ENCODE measurements at regions not wholly inside any gene's neighbourhood (a gene's known extent, or its start where the extent isn't known, plus 50 kb on each side); places are given as distances from the start of the nearest gene placed in this dataset.

- Histone ChIP-seq H3K4me3 (ENCODE audit: low read depth, low read length) (no peak overlapping the region), H3K4me1 (no peaks in the 10 kb centered on the region), H3K36me3 (no peaks in the 10 kb centered on the region), H3K27me3 (no peaks in the 10 kb centered on the region), H3K9me3 (no peaks in the 10 kb centered on the region; the same call in 1 of the 2 replicates)
- TF ChIP-seq CTCF (IDR thresholded peaks at IDR 0.05; ENCODE audit: low read depth, low read length) = no peak
- DNase-seq = no peak
These were observed 295.9 kb upstream of the CDH4 start for GRCh38 chr20:60956194-60956593.

GRCh38 chr20:60957621-60958020 lies 294.4 kb upstream of the CDH4 start:
- H3K27me3 ChIP-seq = no peaks in the 10 kb centered on the region
- no peaks in the 10 kb centered on the region; the same call in 1 of the 2 replicates for H3K9me3 ChIP-seq
- H3K4me1 ChIP-seq = no peaks in the 10 kb centered on the region
- no peak overlapping the region for H3K4me3 ChIP-seq (ENCODE audit: low read depth, low read length)
- no peak for DNase-seq
- no peaks in the 10 kb centered on the region for H3K36me3 ChIP-seq
- no peak for TF ChIP-seq CTCF (IDR thresholded peaks at IDR 0.05; ENCODE audit: low read depth, low read length)

DNA sequence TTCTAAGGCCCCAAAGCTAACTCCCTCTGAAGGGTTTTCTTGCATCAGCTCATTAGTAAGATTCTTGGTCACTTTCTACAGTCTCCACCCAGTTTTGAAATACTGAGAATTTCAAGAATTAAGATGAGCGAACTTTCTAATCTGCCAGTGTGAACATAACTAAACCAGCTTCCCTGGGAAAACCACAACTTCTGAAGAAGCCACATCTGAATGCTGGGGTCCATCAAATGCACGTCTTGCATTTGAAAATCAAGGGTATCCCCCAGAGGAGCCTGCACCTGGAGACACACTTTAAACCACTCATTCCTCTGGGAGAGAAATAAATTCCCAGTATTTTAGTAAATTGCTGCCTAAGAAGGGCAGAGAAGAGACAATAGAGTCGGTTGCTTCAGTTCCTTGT lies 292.1 kb upstream of the CDH4 start:
- H3K36me3 ChIP-seq = no peaks in the 10 kb centered on the region
- no peak for DNase-seq
- no peaks in the 10 kb centered on the region; the same call in 1 of the 2 replicates for H3K9me3 ChIP-seq
- TF ChIP-seq CTCF (IDR thresholded peaks at IDR 0.05; ENCODE audit: low read depth, low read length) = no peak
- H3K4me1 ChIP-seq = no peaks in the 10 kb centered on the region
- no peak overlapping the region for H3K4me3 ChIP-seq (ENCODE audit: low read depth, low read length)
- H3K27me3 ChIP-seq = no peaks in the 10 kb centered on the region

GRCh38 chr20:60960500-60960899 lies 291.6 kb upstream of the CDH4 start:
- no peaks in the 10 kb centered on the region for H3K4me1 ChIP-seq
- H3K36me3 ChIP-seq = no peaks in the 10 kb centered on the region
- no peaks in the 10 kb centered on the region; the same call in 1 of the 2 replicates for H3K9me3 ChIP-seq
- no peak for TF ChIP-seq CTCF (IDR thresholded peaks at IDR 0.05; ENCODE audit: low read depth, low read length)
- no peak overlapping the region for H3K4me3 ChIP-seq (ENCODE audit: low read depth, low read length)
- H3K27me3 ChIP-seq = no peaks in the 10 kb centered on the region
- no peak for DNase-seq

GRCh38 chr20:60961551-60961950 lies 290.5 kb upstream of the CDH4 start:
- no peaks in the 10 kb centered on the region for H3K36me3 ChIP-seq
- TF ChIP-seq CTCF (IDR thresholded peaks at IDR 0.05; ENCODE audit: low read depth, low read length) = no peak
- H3K27me3 ChIP-seq = no peaks in the 10 kb centered on the region
- no peaks in the 10 kb centered on the region for H3K4me1 ChIP-seq
- no peaks in the 10 kb centered on the region; the same call in 1 of the 2 replicates for H3K9me3 ChIP-seq
- H3K4me3 ChIP-seq (ENCODE audit: low read depth, low read length) = no peak overlapping the region
- no peak for DNase-seq

GRCh38 chr20:60962367-60963045 lies 289.6 kb upstream of the CDH4 start:
- no peaks in the 10 kb centered on the region for H3K27me3 ChIP-seq
- no peak for TF ChIP-seq CTCF (IDR thresholded peaks at IDR 0.05; ENCODE audit: low read depth, low read length)
- H3K4me3 ChIP-seq (ENCODE audit: low read depth, low read length) = no peak overlapping the region
- no peaks in the 10 kb centered on the region; the same call in 1 of the 2 replicates for H3K9me3 ChIP-seq
- H3K36me3 ChIP-seq = no peaks in the 10 kb centered on the region
- no peaks in the 10 kb centered on the region for H3K4me1 ChIP-seq
- no peak for DNase-seq
